ENCODE measurements at regions not wholly inside any gene's neighbourhood (a gene's known extent, or its start where the extent isn't known, plus 50 kb on each side); places are given as distances from the start of the nearest gene placed in this dataset.

- TF ChIP-seq CTCF (IDR thresholded peaks at IDR 0.05; ENCODE audit: extremely low read depth in 1 of 2, insufficient read depth in 1 of 2, low read depth in 1 of 2, low read length in 2 of 2) (no peak), MAX (IDR thresholded peaks at IDR 0.05; ENCODE audit: insufficient read depth, insufficient read length) (no peak), POLR2A (IDR thresholded peaks at IDR 0.05; ENCODE audit: low read depth, low read length) (no peak), GATA2 (IDR thresholded peaks at IDR 0.05; ENCODE audit: insufficient read depth, insufficient read length, low read depth, low read length) (peak; percentile 95), POLR2AphosphoS5 (IDR thresholded peaks at IDR 0.05; ENCODE audit: insufficient read depth, low read depth, low read length) (peak; percentile 65)
Measured at GRCh38 chr15:38894243-38894948, 329.8 kb upstream of the RASGRP1 start.

Measured in endothelial cell of umbilical vein (primary cell).